HEK293 (cell line): ENCODE measurements at regions not wholly inside any gene's neighbourhood (a gene's known extent, or its start where the extent isn't known, plus 50 kb on each side); places are given as distances from the start of the nearest gene placed in this dataset.

ENCODE experiments used
- CTCF ChIP-seq: fragments of 450-650 bp; formaldehyde crosslinking; IDR thresholded peaks from 2 replicates; pipeline ENCODE4 v1.5.1; 2016; ENCODE audit warnings: missing biosample characterization, missing genetic modification characterization
- INSM2 ChIP-seq: fragments of 450-650 bp; formaldehyde crosslinking; IDR thresholded peaks from 2 replicates; pipeline ENCODE4 v1.5.1; 2016; ENCODE audit warnings: missing biosample characterization, missing genetic modification characterization
- KLF9 ChIP-seq: fragments of 450-650 bp; formaldehyde crosslinking; IDR thresholded peaks from 2 replicates; pipeline ENCODE4 v1.5.1; 2016; ENCODE audit warnings: missing biosample characterization, missing genetic modification characterization, low read depth
- OVOL3 ChIP-seq: fragments of 450-650 bp; formaldehyde crosslinking; IDR thresholded peaks from 2 replicates; pipeline ENCODE4 v1.5.1; 2016; ENCODE audit warnings: missing biosample characterization, missing genetic modification characterization
- PATZ1 ChIP-seq: fragments of 450-650 bp; formaldehyde crosslinking; IDR thresholded peaks from 2 replicates; pipeline ENCODE4 v1.5.1; 2016; ENCODE audit warnings: missing biosample characterization, missing genetic modification characterization
- SALL2 ChIP-seq: fragments of 450-650 bp; formaldehyde crosslinking; IDR thresholded peaks from 2 replicates; pipeline ENCODE4 v1.5.0; 2017; ENCODE audit warnings: missing biosample characterization, mild to moderate bottlenecking, missing genetic modification characterization, borderline replicate concordance
- SETDB1 ChIP-seq: IDR thresholded peaks from one replicate; pipeline ENCODE4 v1.6.1; 2017; ENCODE audit warnings: mild to moderate bottlenecking, low read length, moderate library complexity, mixed read lengths; ENCODE audit not compliant: insufficient read length
- TRIM28 ChIP-seq: IDR thresholded peaks from 2 replicates; pipeline ENCODE4 v1.6.1; 2011; ENCODE audit warnings: low read length, control low read depth, borderline replicate concordance
- ZNF26 ChIP-seq: fragments of 450-650 bp; formaldehyde crosslinking; IDR thresholded peaks from 2 replicates; pipeline ENCODE4 v1.5.1; 2016; ENCODE audit warnings: missing biosample characterization, missing genetic modification characterization
- ZNF266 ChIP-seq: fragments of 450-650 bp; formaldehyde crosslinking; IDR thresholded peaks from 2 replicates; pipeline ENCODE4 v1.5.1; 2016; ENCODE audit warnings: missing biosample characterization, missing genetic modification characterization, low read depth
- ZNF274 ChIP-seq, 2 experiments: fragments of 200-500 bp in 1 of 2; fragments of 450-650 bp in 1 of 2; sonication (Bioruptor generic) in 1 of 2; formaldehyde crosslinking in 1 of 2; IDR thresholded peaks; 2 replicates each; pipeline versions ENCODE4 v1.5.1 to v1.6.1; 2014 to 2016; ENCODE audit warnings: borderline replicate concordance in 1 of 2, inconsistent platforms in 1 of 2, low read length in 1 of 2, missing biosample characterization in 1 of 2, missing genetic modification characterization in 1 of 2
- ZNF510 ChIP-seq: fragments of 450-650 bp; formaldehyde crosslinking; IDR thresholded peaks from 2 replicates; pipeline ENCODE4 v1.5.1; 2018; ENCODE audit warnings: mild to moderate bottlenecking, missing genetic modification characterization, missing biosample characterization; ENCODE audit not compliant: insufficient replicate concordance
- TF ChIP-seq, protein P1 (sequence below): fragments of 450-650 bp; formaldehyde crosslinking; IDR thresholded peaks from 2 replicates; pipeline ENCODE4 v1.5.1; 2016; ENCODE audit warnings: missing biosample characterization, missing genetic modification characterization

DNA sequence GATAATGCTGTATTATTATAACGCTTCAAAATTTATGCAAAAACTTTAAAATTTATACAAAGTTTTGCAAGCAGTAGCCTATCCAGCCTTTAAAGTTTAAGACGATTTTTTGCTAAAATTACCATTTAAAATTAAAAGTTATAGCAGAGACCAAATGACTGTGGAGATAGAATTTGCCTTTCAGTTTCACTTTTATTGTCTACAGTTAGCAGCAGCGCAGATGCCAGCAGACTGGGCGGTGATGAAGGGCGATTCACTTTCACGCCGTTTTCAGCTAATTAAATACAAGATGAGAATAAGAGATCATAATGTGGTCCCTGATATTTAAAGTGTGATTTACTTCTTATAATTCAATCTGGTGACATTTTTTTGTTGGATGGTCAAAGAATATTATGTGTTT lies 1381.5 kb upstream of the ADGRL3 start:
- TF ChIP-seq ZNF266 (tag by site-specific recombination) (no peak), CTCF (tag by site-specific recombination) (no peak), SALL2 (tag by site-specific recombination) (no peak), SETDB1 (no peak), OVOL3 (tag by site-specific recombination) (no peak), ZNF26 (tag by site-specific recombination) (no peak), ZNF274 (IDR thresholded peaks at IDR 0.05; ENCODE audit: low read length) (no peak), ZNF274 (tag by site-specific recombination; IDR thresholded peaks at IDR 0.05; ENCODE audit: borderline replicate concordance) (no peak), KLF9 (tag by site-specific recombination) (no peak), PATZ1 (no peak), ZNF510 (no peak), INSM2 (tag by site-specific recombination) (no peak), TRIM28 (no peak)
- TF ChIP-seq, protein P1, sequence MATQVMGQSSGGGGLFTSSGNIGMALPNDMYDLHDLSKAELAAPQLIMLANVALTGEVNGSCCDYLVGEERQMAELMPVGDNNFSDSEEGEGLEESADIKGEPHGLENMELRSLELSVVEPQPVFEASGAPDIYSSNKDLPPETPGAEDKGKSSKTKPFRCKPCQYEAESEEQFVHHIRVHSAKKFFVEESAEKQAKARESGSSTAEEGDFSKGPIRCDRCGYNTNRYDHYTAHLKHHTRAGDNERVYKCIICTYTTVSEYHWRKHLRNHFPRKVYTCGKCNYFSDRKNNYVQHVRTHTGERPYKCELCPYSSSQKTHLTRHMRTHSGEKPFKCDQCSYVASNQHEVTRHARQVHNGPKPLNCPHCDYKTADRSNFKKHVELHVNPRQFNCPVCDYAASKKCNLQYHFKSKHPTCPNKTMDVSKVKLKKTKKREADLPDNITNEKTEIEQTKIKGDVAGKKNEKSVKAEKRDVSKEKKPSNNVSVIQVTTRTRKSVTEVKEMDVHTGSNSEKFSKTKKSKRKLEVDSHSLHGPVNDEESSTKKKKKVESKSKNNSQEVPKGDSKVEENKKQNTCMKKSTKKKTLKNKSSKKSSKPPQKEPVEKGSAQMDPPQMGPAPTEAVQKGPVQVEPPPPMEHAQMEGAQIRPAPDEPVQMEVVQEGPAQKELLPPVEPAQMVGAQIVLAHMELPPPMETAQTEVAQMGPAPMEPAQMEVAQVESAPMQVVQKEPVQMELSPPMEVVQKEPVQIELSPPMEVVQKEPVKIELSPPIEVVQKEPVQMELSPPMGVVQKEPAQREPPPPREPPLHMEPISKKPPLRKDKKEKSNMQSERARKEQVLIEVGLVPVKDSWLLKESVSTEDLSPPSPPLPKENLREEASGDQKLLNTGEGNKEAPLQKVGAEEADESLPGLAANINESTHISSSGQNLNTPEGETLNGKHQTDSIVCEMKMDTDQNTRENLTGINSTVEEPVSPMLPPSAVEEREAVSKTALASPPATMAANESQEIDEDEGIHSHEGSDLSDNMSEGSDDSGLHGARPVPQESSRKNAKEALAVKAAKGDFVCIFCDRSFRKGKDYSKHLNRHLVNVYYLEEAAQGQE (tag by site-specific recombination), result no peak
